Activated naive CD8-positive, alpha-beta T cell treated with anti-CD3 and anti-CD28 coated beads for 36 hours (primary cell): ENCODE measurements at regions not wholly inside any gene's neighbourhood (a gene's known extent, or its start where the extent isn't known, plus 50 kb on each side); places are given as distances from the start of the nearest gene placed in this dataset.

Experiments
- DNase-seq: peaks from one replicate; pipeline ENCODE4 v3.0.0; 2021
- H3K27ac Mint-ChIP-seq: one replicate; pipeline ENCODE4 v1.8.0; 2022; ENCODE audit warnings: mild to moderate bottlenecking, moderate library complexity, mixed read lengths
- H3K27me3 Mint-ChIP-seq: one replicate; pipeline ENCODE4 v1.8.0; 2022; ENCODE audit warnings: mild to moderate bottlenecking, mixed read lengths
- H3K36me3 Mint-ChIP-seq: one replicate; pipeline ENCODE4 v1.8.0; 2021; ENCODE audit warnings: mild to moderate bottlenecking, mixed read lengths
- H3K4me1 Mint-ChIP-seq: one replicate; pipeline ENCODE4 v1.8.0; 2021; ENCODE audit warnings: mixed read lengths
- H3K4me3 Mint-ChIP-seq: one replicate; pipeline ENCODE4 v1.8.0; 2022; ENCODE audit warnings: mild to moderate bottlenecking, moderate library complexity, mixed read lengths
- H3K9me3 Mint-ChIP-seq: one replicate; pipeline ENCODE4 v1.8.0; 2022; ENCODE audit warnings: mixed read lengths

DNA sequence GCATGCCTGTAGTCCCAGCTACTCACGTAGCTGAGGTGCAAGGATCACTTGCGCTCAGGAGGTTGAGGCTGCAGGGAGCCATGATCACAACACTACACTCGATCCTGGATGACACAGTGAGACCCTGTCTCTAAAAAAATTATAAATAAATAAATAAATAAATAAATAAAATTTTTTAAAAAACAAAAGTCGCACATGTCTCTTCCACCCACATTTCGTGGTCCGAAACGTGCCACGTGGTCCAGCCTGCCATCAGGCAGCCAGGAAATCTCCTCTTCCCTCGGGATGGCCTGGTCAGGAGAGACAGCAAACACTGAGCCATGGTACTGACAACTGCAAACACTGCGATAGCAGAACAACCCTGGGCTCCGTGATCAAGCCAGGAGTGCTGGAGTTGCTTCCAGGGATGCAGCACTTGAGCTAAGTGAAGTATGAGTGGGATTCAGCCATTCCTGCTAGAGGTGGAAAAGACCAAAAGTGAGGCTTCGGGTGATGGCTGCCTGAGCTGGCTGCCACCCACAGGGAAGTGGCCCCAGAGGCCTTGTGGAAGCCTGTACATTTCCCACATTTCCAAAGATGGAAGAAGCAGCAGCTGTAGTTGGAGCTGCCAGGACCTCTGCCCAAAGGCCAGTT lies 193.1 kb downstream of the SMAD2 start:
- no peaks in the 10 kb centered on the region for H3K4me1 Mint-ChIP-seq
- peaks cover 1% of the 10 kb centered on the region for H3K9me3 Mint-ChIP-seq
- no peaks in the 10 kb centered on the region for H3K36me3 Mint-ChIP-seq
- no peak overlapping the region for H3K27ac Mint-ChIP-seq
- no peak overlapping the region for H3K4me3 Mint-ChIP-seq
- peaks cover 34% of the 10 kb centered on the region for H3K27me3 Mint-ChIP-seq
- no peak for DNase-seq

GRCh38 chr18:47736376-47737140 lies 193.9 kb downstream of the SMAD2 start:
- Mint-ChIP-seq H3K27ac (no peak overlapping the region), H3K27me3 (peaks cover 34% of the 10 kb centered on the region), H3K36me3 (no peaks in the 10 kb centered on the region), H3K4me3 (no peak overlapping the region), H3K9me3 (peaks cover 1% of the 10 kb centered on the region), H3K4me1 (no peaks in the 10 kb centered on the region)
- DNase-seq, result no peak

- H3K27me3 Mint-ChIP-seq, result peaks cover 33% of the 10 kb centered on the region
Observed at GRCh38 chr18:47735041-47735702, 195.3 kb downstream of the SMAD2 start.

DNA sequence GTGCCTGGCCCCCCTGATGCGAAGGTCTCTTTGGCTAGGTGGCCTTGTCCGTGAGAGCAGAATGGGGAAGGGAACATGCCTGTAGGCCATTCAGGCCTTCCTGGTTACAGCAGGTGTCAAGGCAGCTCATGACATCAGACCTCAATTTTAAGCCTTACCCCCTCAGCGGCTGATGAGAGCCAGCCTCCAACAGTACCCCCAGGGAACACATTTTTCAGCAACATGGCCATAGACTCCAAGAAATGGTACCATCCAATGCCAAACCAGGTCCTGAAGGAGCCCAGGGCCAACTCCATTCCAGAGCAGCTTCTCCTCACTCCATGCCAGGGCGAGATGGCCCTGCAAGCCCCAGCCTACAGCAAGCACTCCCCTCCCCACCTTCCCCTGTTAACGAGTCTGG lies 199.2 kb downstream of the SMAD2 start:
- DNase-seq, result no peak
- Mint-ChIP-seq H3K9me3 (no peaks in the 10 kb centered on the region), H3K27ac (no peak overlapping the region), H3K4me1 (no peaks in the 10 kb centered on the region), H3K36me3 (no peaks in the 10 kb centered on the region), H3K27me3 (peaks cover 22% of the 10 kb centered on the region), H3K4me3 (no peak overlapping the region)

More at GRCh38 chr18:47735041-47735702, 195.3 kb downstream of the SMAD2 start:
- Mint-ChIP-seq H3K4me3 (no peak overlapping the region), H3K27ac (no peak overlapping the region), H3K4me1 (no peaks in the 10 kb centered on the region), H3K36me3 (no peaks in the 10 kb centered on the region), H3K9me3 (peaks cover 1% of the 10 kb centered on the region)
- DNase-seq, result no peak

GRCh38 chr18:47730795-47731194 lies 199.7 kb downstream of the SMAD2 start:
- Mint-ChIP-seq H3K4me1 (no peaks in the 10 kb centered on the region), H3K27me3 (peaks cover 18% of the 10 kb centered on the region), H3K36me3 (no peaks in the 10 kb centered on the region), H3K4me3 (no peak overlapping the region), H3K27ac (no peak overlapping the region), H3K9me3 (no peaks in the 10 kb centered on the region)
- DNase-seq, result no peak

DNA sequence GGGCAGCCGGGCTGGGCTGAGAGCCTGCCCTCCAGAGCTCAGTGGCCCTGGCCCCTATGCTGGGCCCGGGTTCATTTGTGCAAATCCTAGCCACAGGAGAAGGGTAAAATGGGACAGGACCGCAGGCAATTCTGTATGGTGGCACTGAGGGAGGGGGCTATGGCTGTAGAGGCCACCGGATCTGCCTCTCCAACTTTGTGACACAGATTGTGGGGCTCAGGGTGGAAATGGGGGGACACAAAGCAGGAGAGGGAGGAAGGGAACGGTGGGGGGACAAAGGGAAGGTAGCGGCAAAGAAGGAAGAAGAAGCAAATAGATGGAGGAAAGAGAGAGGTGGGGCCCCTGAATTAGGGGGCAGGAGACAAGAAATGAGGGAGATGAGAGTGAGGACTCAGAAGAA lies 201.1 kb downstream of the SMAD2 start:
- Mint-ChIP-seq H3K27me3 (peaks cover 4% of the 10 kb centered on the region), H3K27ac (no peak overlapping the region)
- DNase-seq, result no peak

DNA sequence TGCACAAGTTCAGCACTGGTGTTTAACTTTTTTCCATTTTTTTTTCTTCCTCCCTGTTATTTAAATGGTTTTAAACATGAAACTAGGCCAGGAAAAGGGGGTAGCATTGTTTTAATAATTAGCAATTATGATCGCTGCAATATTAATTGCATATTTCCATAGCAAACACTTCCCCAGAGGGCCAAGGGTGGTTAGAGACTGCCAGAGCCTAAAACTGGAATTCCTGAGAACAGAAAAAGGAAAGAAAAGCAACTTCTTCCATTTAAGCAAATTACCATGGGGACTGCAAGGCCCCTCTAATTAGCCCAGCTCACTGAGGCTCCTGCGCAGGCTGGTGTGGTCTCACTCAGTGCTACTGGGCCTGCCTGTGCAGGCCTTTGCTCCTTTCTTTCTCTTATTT lies 201.5 kb downstream of the SMAD2 start:
- no peak for DNase-seq
- H3K27me3 Mint-ChIP-seq, result peaks cover 3% of the 10 kb centered on the region
- no peaks in the 10 kb centered on the region for H3K4me1 Mint-ChIP-seq
- H3K4me3 Mint-ChIP-seq, result no peak overlapping the region
- no peaks in the 10 kb centered on the region for H3K9me3 Mint-ChIP-seq
- no peaks in the 10 kb centered on the region for H3K36me3 Mint-ChIP-seq
- H3K27ac Mint-ChIP-seq, result no peak overlapping the region

More for the DNA sequence above, 201.1 kb downstream of the SMAD2 start:
- Mint-ChIP-seq H3K4me3 (no peak overlapping the region), H3K4me1 (no peaks in the 10 kb centered on the region), H3K36me3 (no peaks in the 10 kb centered on the region), H3K9me3 (no peaks in the 10 kb centered on the region)

DNA sequence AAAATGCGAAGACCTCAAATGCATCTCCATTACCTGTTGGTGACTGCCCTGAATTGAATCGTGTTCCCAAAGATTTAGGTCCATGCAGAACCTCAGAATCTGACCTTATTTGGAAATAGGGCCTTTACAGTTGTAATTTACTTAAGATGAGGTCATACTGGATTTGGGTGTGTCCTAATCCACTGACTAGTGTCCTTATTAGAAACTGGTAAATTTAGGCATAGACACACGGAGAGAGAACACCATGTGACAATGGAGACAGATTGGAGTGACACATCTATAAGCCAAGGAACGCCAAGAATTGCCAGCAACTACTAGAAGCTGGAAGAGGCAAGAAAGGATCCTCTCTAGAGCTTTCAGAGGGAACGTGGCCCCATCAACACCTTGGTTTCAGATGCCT lies 203.1 kb downstream of the SMAD2 start:
- H3K27ac Mint-ChIP-seq, result no peak overlapping the region
- no peaks in the 10 kb centered on the region for H3K4me1 Mint-ChIP-seq
- peaks cover 3% of the 10 kb centered on the region for H3K27me3 Mint-ChIP-seq
- no peaks in the 10 kb centered on the region for H3K36me3 Mint-ChIP-seq
- no peak overlapping the region for H3K4me3 Mint-ChIP-seq
- DNase-seq, result no peak
- no peaks in the 10 kb centered on the region for H3K9me3 Mint-ChIP-seq

DNA sequence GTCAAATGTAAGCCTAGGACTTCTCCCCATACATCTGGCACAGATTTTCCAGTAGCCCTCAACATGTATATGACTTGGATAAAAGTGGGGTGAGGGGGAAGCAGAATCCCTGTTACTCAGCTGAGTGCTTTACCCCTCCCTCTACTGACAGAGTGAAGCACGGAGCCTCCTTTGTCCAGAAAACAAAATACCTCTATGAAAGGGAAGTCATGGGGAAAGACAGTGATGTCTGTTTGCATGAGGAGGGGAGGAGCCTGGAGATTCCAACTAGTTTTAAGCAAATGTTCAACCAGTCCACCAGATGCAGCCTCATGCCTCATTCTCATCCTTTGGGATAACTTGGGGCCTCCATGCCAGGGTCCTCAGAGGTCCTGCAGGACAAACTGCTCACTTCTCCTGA lies 203.9 kb downstream of the SMAD2 start:
- H3K9me3 Mint-ChIP-seq, result no peaks in the 10 kb centered on the region
- H3K4me1 Mint-ChIP-seq, result no peaks in the 10 kb centered on the region
- H3K27me3 Mint-ChIP-seq, result peaks cover 3% of the 10 kb centered on the region
- H3K4me3 Mint-ChIP-seq, result no peak overlapping the region
- no peak for DNase-seq
- H3K27ac Mint-ChIP-seq, result no peak overlapping the region
- H3K36me3 Mint-ChIP-seq, result no peaks in the 10 kb centered on the region

GRCh38 chr18:47725656-47726055 lies 204.8 kb downstream of the SMAD2 start:
- no peak for DNase-seq
- Mint-ChIP-seq H3K9me3 (no peaks in the 10 kb centered on the region), H3K27me3 (peaks cover under 1% of the 10 kb centered on the region), H3K36me3 (no peaks in the 10 kb centered on the region), H3K4me1 (no peaks in the 10 kb centered on the region), H3K27ac (no peak overlapping the region), H3K4me3 (no peak overlapping the region)

DNA sequence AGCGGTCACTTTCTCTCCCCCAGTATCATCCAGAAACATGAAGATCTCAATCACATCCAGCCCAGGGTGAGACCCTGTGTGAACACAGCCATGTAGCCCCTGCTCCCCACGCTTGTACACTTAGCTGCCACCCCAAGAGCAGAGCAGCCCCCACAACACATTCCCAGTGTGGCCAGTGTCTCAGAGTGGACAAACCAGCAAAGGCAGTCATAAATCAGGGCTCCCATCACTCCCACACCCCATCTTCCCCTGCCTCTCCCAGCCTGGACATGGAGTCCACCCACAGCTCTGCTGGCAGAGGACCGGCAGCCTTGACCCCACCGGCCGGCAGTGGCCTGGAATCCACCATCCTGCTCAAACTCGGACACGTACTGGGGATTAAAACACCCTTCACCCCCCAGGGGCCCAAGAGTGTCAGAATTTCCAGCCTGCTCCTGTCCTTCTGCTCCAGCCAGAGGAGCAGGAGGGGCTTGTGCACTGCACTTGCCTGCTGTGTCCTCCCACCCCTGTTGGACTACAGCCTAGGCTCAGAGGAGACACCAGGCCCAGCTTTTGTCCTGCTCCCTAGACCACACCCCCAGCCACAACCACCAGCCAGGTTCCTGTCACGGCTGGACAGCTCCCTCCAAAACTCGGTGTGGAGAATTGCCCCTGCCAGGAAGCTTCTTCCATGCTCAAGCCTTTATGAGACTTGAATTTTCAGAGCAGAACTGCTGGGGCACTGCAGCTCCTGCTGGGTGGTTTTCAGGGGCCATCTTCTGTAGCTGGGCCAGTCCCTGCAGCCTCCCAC lies 206.1 kb downstream of the SMAD2 start:
- Mint-ChIP-seq H3K27ac (no peak overlapping the region), H3K9me3 (no peaks in the 10 kb centered on the region), H3K4me3 (no peak overlapping the region), H3K27me3 (no peaks in the 10 kb centered on the region), H3K36me3 (no peaks in the 10 kb centered on the region), H3K4me1 (no peaks in the 10 kb centered on the region)
- no peak for DNase-seq

GRCh38 chr18:47721876-47722275 lies 208.6 kb downstream of the SMAD2 start:
- Mint-ChIP-seq H3K4me1 (no peaks in the 10 kb centered on the region), H3K4me3 (no peak overlapping the region), H3K27ac (no peak overlapping the region), H3K27me3 (no peaks in the 10 kb centered on the region), H3K9me3 (no peaks in the 10 kb centered on the region), H3K36me3 (no peaks in the 10 kb centered on the region)
- DNase-seq, result no peak

- Mint-ChIP-seq H3K9me3 (no peaks in the 10 kb centered on the region), H3K27ac (no peak overlapping the region), H3K4me1 (no peaks in the 10 kb centered on the region), H3K36me3 (no peaks in the 10 kb centered on the region), H3K4me3 (no peak overlapping the region), H3K27me3 (no peaks in the 10 kb centered on the region)
- DNase-seq, result no peak
Observed at GRCh38 chr18:47720741-47721140, 209.7 kb downstream of the SMAD2 start.

DNA sequence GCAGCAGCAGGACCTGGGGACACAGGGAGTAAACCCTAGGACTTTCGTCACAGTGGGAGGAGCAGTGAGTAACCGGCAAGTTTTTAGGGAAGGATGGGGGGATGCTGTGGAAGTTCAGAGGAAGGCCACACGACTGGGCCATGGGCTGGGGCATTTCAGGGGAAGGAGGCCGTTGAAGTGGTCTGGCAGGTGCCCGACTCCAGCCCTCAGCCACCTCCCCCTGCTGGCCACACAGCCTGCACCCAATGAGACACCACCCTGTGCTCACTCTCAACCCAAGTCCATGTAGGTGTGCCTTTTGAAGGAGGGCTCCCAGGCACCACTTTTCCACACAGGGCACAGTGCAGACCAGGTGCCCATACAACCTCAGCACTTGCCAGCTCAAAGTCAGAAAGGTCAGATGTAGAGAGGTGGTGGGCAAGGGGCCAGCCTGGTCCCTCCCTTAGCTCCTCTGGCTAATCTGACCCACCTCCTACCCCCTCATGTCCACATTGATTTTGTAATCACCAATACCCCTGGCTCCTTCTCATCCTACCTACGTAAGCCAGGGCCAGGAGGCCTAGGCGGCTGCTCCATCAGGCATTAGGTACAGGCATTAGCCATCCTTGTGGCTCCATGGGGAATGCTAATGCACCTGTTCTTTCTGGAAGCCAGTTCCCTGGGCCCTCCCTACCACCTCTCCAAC lies 211.2 kb downstream of the SMAD2 start:
- H3K9me3 Mint-ChIP-seq, result no peaks in the 10 kb centered on the region
- no peaks in the 10 kb centered on the region for H3K4me1 Mint-ChIP-seq
- H3K4me3 Mint-ChIP-seq, result no peak overlapping the region
- H3K27ac Mint-ChIP-seq, result no peak overlapping the region
- DNase-seq, result no peak
- H3K36me3 Mint-ChIP-seq, result no peaks in the 10 kb centered on the region
- no peaks in the 10 kb centered on the region for H3K27me3 Mint-ChIP-seq
